SK-N-MC (cell line): ENCODE measurements at regions not wholly inside any gene's neighbourhood (a gene's known extent, or its start where the extent isn't known, plus 50 kb on each side); places are given as distances from the start of the nearest gene placed in this dataset.
"Not testable (repeated sequence)": the region's sequence is repeated elsewhere in the genome, so short reads cannot be mapped to it uniquely, and the experiment has no call there.

Source experiments
- EZH2 ChIP-seq: fragments of 200-600 bp; sonication (generic); IDR thresholded peaks from one replicate; pipeline ENCODE4 v1.6.1; 2017; ENCODE audit warnings: antibody characterized with exemption
- FOXP2 ChIP-seq: optimal IDR thresholded peaks from 2 replicates; pipeline ENCODE3; 2011; ENCODE audit warnings: mild to moderate bottlenecking, moderate library complexity; ENCODE audit not compliant: insufficient read depth; ENCODE audit errors: extremely low read length, control extremely low read depth
- POLR2AphosphoS5 ChIP-seq: IDR thresholded peaks from 2 replicates; pipeline ENCODE4 v1.6.1; 2012; ENCODE audit warnings: mild to moderate bottlenecking, low read depth, low read length, borderline replicate concordance

DNA sequence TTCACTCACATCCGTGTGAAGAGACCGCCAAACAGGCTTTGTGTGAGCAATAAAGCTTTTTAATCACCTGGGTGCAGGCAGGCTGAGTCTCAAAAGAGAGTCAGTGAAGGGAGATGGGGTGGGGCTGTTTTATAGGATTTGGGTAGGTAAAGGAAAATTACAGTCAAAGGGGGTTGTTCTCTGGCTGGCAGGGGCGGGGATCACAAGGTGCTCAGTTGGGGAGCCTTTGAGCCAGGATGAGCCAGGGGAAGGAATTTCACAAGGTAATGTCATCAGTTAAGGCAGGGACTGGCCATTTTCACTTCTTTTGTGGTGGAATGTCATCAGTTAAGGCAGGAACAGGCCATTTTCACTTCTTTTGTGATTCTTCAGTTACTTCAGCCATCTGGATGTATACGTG, 210.3 kb upstream of the ELL2 start:
- TF ChIP-seq POLR2AphosphoS5, EZH2, FOXP2: not testable (repeated sequence)
